ENCODE measurements at regions not wholly inside any gene's neighbourhood (a gene's known extent, or its start where the extent isn't known, plus 50 kb on each side); places are given as distances from the start of the nearest gene placed in this dataset.

GRCh38 chr5:6048746-6049145 lies 329.6 kb downstream of the MED10 start:
- Histone ChIP-seq H4K20me1 (ENCODE audit: insufficient read depth, low read length) (no peaks in the 10 kb centered on the region), H3K9ac (ENCODE audit: low read depth, low read length) (no peak overlapping the region), H3K4me3 (ENCODE audit: low read depth in 1 of 2, low read length in 2 of 2) (no peak overlapping the region), H3K27ac (ENCODE audit: low read length) (no peak overlapping the region), H2AFZ (ENCODE audit: low read depth, low read length) (no peak overlapping the region), H3K4me2 (ENCODE audit: insufficient read depth, low read length) (no peak overlapping the region), H3K9me3 (ENCODE audit: insufficient read depth, low read length, severe bottlenecking) (no peaks in the 10 kb centered on the region), H3K36me3 (ENCODE audit: insufficient read depth, low read length) (no peaks in the 10 kb centered on the region), H3K4me1 (ENCODE audit: insufficient read depth, low read length) (no peaks in the 10 kb centered on the region), H3K27me3 (ENCODE audit: insufficient read depth, low read length, poor library complexity) (peaks cover 3% of the 10 kb centered on the region), H3K79me2 (ENCODE audit: insufficient read depth, low read length) (no peaks in the 10 kb centered on the region)
- TF ChIP-seq EZH2 (IDR thresholded peaks at IDR 0.05; ENCODE audit: borderline replicate concordance, low read depth, low read length, severe bottlenecking) (no peak), CTCF (IDR thresholded peaks at IDR 0.05; ENCODE audit: borderline replicate concordance, extremely low read depth, low read length, poor library complexity, severe bottlenecking) (no peak)
- ATAC-seq (ENCODE audit: insufficient read depth, low read depth) (no peak), DNase-seq (no peak)

GRCh38 chr5:6046296-6046967 lies 331.9 kb downstream of the MED10 start:
- Histone ChIP-seq H3K27me3 (ENCODE audit: insufficient read depth, low read length, poor library complexity) (peaks cover 3% of the 10 kb centered on the region), H3K9ac (ENCODE audit: low read depth, low read length) (no peak overlapping the region), H4K20me1 (ENCODE audit: insufficient read depth, low read length) (no peaks in the 10 kb centered on the region), H3K9me3 (ENCODE audit: insufficient read depth, low read length, severe bottlenecking) (no peaks in the 10 kb centered on the region), H3K4me3 (ENCODE audit: low read depth in 1 of 2, low read length in 2 of 2) (no peak overlapping the region), H3K79me2 (ENCODE audit: insufficient read depth, low read length) (no peaks in the 10 kb centered on the region), H2AFZ (ENCODE audit: low read depth, low read length) (no peak overlapping the region), H3K36me3 (ENCODE audit: insufficient read depth, low read length) (no peaks in the 10 kb centered on the region), H3K27ac (ENCODE audit: low read length) (no peak overlapping the region), H3K4me2 (ENCODE audit: insufficient read depth, low read length) (no peak overlapping the region), H3K4me1 (ENCODE audit: insufficient read depth, low read length) (no peaks in the 10 kb centered on the region)
- ATAC-seq (ENCODE audit: insufficient read depth, low read depth) = no peak
- no peak for TF ChIP-seq EZH2 (IDR thresholded peaks at IDR 0.05; ENCODE audit: borderline replicate concordance, low read depth, low read length, severe bottlenecking)
- DNase-seq = no peak

GRCh38 chr5:6043491-6044310 lies 334.6 kb downstream of the MED10 start:
- DNase-seq = no peak
- no peak for ATAC-seq (ENCODE audit: insufficient read depth, low read depth)
- TF ChIP-seq CTCF (IDR thresholded peaks at IDR 0.05; ENCODE audit: borderline replicate concordance, extremely low read depth, low read length, poor library complexity, severe bottlenecking) = no peak
- no peak for TF ChIP-seq EZH2 (IDR thresholded peaks at IDR 0.05; ENCODE audit: borderline replicate concordance, low read depth, low read length, severe bottlenecking)

GRCh38 chr5:6041977-6042550 lies 336.3 kb downstream of the MED10 start:
- no peak overlapping the region for H3K4me3 ChIP-seq (ENCODE audit: low read depth in 1 of 2, low read length in 2 of 2)
- no peak overlapping the region for H3K9ac ChIP-seq (ENCODE audit: low read depth, low read length)
- no peak for TF ChIP-seq CTCF (IDR thresholded peaks at IDR 0.05; ENCODE audit: borderline replicate concordance, extremely low read depth, low read length, poor library complexity, severe bottlenecking)
- no peak for TF ChIP-seq EZH2 (IDR thresholded peaks at IDR 0.05; ENCODE audit: borderline replicate concordance, low read depth, low read length, severe bottlenecking)
- ATAC-seq (ENCODE audit: insufficient read depth, low read depth) (no peak), DNase-seq (no peak)
- no peaks in the 10 kb centered on the region for H3K36me3 ChIP-seq (ENCODE audit: insufficient read depth, low read length)
- H4K20me1 ChIP-seq (ENCODE audit: insufficient read depth, low read length) = no peaks in the 10 kb centered on the region
- no peaks in the 10 kb centered on the region for H3K4me1 ChIP-seq (ENCODE audit: insufficient read depth, low read length)
- H3K27ac ChIP-seq (ENCODE audit: low read length) = no peak overlapping the region
- H2AFZ ChIP-seq (ENCODE audit: low read depth, low read length) = no peak overlapping the region
- no peaks in the 10 kb centered on the region for H3K27me3 ChIP-seq (ENCODE audit: insufficient read depth, low read length, poor library complexity)
- no peak overlapping the region for H3K4me2 ChIP-seq (ENCODE audit: insufficient read depth, low read length)
- H3K9me3 ChIP-seq (ENCODE audit: insufficient read depth, low read length, severe bottlenecking) = no peaks in the 10 kb centered on the region
- no peaks in the 10 kb centered on the region for H3K79me2 ChIP-seq (ENCODE audit: insufficient read depth, low read length)

More at GRCh38 chr5:6043491-6044310, 334.6 kb downstream of the MED10 start:
- Histone ChIP-seq H3K9me3 (ENCODE audit: insufficient read depth, low read length, severe bottlenecking) (no peaks in the 10 kb centered on the region), H3K27me3 (ENCODE audit: insufficient read depth, low read length, poor library complexity) (no peaks in the 10 kb centered on the region), H3K4me3 (ENCODE audit: low read depth in 1 of 2, low read length in 2 of 2) (no peak overlapping the region), H3K36me3 (ENCODE audit: insufficient read depth, low read length) (no peaks in the 10 kb centered on the region), H2AFZ (ENCODE audit: low read depth, low read length) (no peak overlapping the region), H3K4me1 (ENCODE audit: insufficient read depth, low read length) (no peaks in the 10 kb centered on the region), H4K20me1 (ENCODE audit: insufficient read depth, low read length) (no peaks in the 10 kb centered on the region), H3K4me2 (ENCODE audit: insufficient read depth, low read length) (no peak overlapping the region), H3K9ac (ENCODE audit: low read depth, low read length) (no peak overlapping the region), H3K27ac (ENCODE audit: low read length) (no peak overlapping the region), H3K79me2 (ENCODE audit: insufficient read depth, low read length) (no peaks in the 10 kb centered on the region)
